HG02981 (cell line): ENCODE measurements at regions not wholly inside any gene's neighbourhood (a gene's known extent, or its start where the extent isn't known, plus 50 kb on each side); places are given as distances from the start of the nearest gene placed in this dataset.
"Not testable (repeated sequence)": the region's sequence is repeated elsewhere in the genome, so short reads cannot be mapped to it uniquely, and the experiment has no call there.

ENCODE experiments used
- ATAC-seq: cut with Tn5 transposase; IDR thresholded peaks from one replicate; pipeline ENCODE4 v1.9.1; 2021; ENCODE audit warnings: mild to moderate bottlenecking, moderate library complexity; ENCODE audit not compliant: unreplicated experiment

DNA sequence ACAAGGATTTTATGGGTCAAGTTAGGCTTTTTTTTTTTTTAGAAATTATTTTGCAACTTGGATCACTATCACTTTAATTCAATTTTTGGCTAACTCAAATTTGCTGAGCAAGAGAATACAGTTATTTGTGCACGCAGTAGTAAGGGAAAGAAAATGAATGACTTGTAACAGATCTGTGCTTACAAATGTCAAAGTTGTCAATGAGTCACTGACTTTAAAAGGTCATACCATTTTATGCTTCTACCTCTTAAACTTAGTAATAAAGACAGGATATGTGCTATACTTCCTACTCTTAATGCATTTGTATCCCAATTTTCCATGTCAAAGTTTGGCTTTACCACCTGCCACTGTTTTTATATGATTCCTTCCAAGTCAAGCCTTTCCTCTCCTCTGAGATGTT is 131.1 kb upstream of the FBXO33 start:
- no peak for ATAC-seq

DNA sequence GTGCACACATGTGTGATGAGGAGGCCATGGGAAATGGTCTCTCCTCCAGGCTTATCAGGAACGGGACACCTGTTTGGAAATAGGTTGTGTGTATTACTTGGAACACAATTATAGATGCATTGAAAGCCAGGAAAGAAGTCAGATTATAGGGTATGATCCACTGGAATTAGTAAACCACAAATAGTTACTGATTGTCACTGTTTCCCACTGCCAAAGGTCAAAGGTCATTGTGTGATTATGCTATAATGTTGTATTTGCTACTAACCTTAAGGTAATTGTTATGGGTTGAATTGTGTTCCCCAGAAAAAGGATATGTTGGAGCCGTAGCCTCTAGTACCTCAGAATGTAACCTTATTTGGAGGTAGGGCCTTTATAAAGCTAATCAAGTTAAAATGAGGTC is 129.9 kb upstream of the FBXO33 start:
- no peak for ATAC-seq

DNA sequence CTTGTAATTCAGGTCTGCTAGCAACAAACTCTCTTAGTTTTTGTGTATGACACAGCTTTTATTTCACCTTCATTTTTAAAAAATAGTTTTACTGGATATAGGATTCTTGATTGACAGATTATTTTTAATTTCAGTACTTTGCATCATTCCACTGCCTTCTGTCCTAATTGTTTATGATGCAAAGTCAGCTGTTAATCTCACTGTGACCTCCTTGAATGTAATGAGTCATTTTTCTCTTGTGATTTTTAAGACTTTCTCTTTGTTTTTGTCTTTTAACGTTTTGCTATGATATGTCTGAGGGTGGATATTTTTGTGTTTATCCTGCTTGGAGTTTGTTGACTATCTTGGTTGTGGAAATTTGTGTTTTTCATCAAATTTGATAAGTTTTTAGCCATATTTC is 126.3 kb upstream of the FBXO33 start:
- ATAC-seq = no peak

DNA sequence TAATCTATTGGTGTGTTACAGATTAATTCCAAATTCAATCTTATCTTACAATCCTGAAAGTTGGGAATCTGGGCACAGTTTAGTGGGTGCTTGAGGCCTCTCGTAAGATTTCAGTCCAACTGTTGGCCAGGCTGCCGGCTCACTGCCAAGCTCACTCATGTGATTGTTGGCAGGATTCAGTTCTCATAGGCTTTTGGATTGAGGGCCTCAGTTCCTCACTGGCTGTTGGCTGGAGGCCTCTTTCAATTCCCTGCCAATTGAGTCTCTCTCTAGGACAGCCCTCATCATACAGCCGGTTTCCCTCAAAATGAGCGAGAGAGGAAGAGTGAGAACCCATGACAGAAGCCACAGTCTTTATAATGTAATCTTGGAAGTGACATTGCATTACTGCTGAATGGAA is 123.5 kb upstream of the FBXO33 start:
- ATAC-seq = no peak

DNA sequence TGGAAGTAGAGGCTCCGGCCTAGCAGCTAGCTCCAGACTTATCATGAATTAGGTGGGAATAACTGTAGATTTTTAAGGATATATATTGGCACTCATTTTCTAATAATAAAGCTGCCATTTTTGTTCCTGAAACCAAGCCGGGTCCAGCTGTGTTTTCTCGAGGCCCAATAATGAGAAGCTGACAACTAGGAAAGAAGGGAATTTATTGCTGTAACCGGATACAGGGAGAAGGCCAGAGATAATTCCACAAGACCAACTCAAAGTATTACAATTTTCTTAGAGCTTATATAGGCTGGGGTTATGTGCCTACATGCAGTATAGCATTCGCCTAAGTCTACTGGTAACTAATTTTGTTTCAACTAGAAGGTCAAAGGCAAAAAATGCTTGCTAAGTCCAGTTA is 122.3 kb upstream of the FBXO33 start:
- ATAC-seq = no peak

DNA sequence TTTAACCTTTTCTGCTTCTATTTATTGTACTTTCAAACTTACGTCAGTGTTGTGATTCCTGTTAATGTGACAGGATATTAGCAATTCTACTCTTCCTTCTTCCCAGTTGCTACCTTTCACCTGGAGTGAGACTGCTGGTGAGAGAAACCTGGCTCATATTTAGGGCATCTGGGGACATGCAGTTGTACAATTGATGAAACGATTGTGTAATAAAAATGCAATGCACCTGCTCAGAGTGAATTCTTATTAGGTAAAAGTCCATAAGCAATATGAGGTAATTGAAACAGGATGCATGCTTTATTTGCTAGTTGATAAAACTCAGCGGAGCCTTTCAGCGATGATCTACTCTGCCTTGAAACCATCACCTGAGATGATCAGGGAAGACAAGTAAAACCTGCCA is 116.1 kb upstream of the FBXO33 start:
- no peak for ATAC-seq

DNA sequence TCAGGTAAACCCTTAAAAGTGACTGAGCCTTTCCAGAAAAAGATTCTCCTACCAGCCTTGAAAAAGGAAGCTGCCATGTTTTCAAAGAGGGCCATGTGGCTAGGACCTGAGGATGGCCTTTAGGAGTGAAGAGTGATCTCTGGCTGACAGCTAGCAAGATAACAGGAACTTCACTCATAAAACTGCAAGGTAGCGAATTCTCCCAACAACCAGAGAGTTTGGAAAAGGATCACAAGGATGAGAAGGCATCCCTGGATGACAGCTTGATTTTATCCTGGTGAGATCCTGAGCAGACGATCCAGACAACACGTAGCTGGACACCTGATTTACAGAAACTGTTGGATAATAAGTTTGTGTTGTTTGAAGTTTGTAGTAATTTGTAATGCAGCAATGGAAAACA is 115.6 kb upstream of the FBXO33 start:
- ATAC-seq = no peak

DNA sequence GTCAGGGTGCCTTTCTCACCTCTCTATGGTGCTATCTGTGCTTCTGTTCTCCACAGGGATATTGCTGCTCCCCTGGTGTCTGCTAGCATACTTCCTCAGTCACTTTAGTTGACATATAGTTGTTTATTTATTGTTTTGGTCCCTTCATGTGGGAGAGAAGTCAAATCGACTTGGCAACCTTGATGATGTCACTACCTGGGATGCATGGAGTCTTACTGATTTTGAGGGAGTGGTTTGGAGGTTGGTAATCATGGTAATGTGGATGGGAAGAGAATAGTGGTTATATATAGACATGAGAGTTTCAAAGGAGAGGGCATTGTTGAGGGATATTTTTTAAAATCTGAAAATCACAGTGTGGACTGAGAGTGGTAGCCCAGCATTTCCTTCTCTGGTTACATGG is 73.6 kb upstream of the FBXO33 start:
- ATAC-seq = no peak

DNA sequence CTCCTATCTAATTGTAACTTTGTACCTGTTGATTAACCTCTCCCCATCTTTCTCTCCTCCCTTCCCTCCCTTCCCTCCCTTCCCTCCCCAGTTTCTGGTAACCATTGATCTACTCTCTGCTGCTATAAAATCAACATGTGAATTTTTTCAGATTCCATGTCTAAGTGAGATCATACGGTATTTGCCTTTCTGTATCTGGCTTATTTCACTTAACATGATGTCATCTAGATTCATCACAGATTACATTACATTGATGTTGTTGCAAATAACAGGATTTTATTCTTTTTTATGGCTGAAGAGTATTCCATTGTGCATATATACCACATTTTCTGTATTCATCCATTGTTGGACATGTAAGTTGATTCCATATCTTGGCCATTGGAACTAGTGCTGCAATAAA is 68.0 kb upstream of the FBXO33 start:
- ATAC-seq = no peak

DNA sequence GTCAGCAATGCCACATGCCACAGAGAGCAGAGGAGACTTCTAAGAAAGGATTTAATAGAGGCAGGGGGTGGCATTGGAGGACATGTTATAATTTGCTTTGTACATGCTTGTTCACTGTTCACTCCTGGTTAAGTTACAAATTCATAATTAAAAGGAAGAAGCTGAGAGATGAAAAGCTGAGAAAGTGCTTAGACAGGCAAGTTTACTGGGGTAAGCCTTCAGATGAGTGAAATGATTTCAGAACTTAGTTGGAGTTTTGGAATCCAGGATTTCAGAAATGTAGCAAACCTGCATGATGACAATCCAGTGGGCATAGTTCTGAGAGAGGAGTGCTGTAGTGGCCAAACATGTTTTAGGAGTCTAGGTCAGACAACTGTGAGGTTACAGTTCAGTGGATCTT is 67.3 kb upstream of the FBXO33 start:
- no peak for ATAC-seq

DNA sequence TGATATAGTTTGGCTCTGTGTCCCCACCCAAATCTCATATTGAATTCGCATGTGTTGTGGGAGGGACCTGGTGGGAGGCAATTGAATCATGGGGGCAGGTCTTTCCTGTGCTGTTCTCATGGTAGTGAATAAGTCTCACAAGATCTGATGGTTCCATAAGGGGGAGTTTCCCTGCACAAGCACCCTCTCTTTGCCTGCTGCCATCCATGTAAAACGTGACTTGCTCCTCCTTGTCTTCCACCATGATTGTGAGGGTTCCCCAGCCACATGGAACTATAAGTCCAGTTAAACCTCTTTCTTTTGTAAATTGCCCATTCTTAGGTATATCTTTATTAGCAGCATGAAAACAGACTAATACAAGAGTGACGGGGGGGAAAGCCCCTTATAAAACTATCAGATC is 65.4 kb upstream of the FBXO33 start:
- ATAC-seq = not testable (repeated sequence)

DNA sequence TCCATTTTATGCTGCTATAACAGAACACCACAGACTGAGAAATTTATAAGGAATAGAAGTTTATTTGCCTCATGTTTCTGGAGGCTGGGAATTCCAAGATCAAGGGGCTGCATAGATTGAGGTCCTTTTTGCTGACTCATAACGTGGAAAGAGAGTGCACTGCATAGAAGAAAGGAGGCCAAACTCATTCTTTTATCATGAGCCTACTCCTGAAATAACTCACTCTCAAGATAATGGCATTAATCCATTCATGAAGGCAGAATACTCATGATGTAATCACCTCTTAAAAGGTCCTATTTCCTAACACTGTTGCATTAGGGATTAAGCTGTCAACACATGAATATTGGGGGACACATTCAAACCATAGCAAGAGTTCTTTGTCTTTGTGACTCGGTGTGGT is 60.0 kb upstream of the FBXO33 start:
- ATAC-seq = no peak

DNA sequence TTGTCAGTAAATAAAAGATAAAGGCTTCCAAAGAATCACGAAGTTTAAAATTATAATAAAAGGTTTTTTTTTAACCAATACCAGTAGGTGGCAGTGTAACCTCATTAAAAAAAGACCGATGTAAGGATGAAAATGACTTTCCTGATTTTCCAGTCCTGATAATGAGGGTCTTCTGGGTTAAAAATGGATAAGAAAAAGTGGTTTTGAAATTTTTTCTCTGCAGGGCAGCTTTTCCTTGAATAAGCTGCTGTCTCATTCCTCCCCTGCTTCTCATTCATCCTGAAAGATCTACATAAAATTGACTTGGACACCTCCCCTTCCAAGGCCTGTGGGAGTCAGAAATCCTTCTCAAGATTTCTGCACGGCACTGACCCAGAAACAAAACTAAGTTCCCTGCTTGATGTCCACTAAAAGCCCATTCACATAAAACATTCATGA is 58.9 kb upstream of the FBXO33 start:
- no peak for ATAC-seq

DNA sequence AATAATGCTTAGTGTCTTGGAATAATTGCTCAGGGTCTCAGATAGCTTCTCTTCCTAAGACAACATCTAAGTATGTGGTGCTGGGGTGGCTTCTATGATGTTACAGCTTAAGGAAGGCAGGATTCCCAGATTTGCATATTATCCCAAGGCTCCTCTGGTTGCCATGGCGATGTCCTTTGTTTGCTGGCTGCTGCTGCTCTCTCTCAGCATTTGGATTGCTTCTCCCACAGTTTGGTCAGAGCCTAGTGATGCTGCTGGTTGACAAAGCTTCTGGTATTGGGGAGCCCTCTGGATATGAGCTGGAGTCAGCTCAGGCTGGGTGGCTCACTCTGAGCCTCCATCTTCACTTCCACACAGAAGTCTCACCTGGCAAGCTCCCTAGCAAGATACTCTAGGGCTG is 56.4 kb upstream of the FBXO33 start:
- ATAC-seq = no peak

DNA sequence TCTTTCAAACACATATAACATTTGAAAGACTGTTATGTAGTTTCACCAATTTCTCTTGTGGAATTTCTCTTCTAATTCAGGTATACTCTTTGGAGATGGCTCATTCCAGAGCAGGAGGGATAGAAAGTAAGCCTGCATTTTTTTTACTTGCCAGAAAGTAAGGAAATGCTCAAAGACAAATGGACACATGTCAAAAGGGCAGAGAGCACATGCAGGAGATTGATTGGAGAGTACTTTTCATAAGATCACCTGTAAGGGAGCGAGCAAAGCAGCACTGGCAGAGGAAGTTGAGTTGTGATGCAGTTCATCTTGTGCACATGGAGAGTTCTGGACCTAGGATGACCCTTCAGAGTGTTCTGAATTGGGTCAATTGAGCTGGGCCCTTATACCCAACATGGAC is 51.4 kb upstream of the FBXO33 start:
- ATAC-seq = no peak
